Activated B cell treated with CpG ODN at 0.5 μM for 24 hours (primary cell): ENCODE measurements at regions not wholly inside any gene's neighbourhood (a gene's known extent, or its start where the extent isn't known, plus 50 kb on each side); places are given as distances from the start of the nearest gene placed in this dataset.

Source experiments
- ATAC-seq: fragments of 200-7000 bp; cut with Tn5 transposase; one replicate; pipeline ENCODE4 v1.10.0; 2021; ENCODE audit warnings: low read depth, mild to moderate bottlenecking, moderate library complexity
- CTCF ChIA-PET: fragments of 350-600 bp; sonication (Branson Sonifier 250); formaldehyde crosslinking; loops from one replicate; lab custom pipeline; 2021; ENCODE audit warnings: antibody characterized with exemption; lab: Charles Lee
- POLR2A ChIA-PET: fragments of 350-600 bp; sonication (Branson Sonifier 250); formaldehyde crosslinking; loops from one replicate; lab custom pipeline; 2021; ENCODE audit warnings: antibody characterized with exemption; lab: Charles Lee
- DNase-seq: peaks from one replicate; pipeline ENCODE4 v3.0.0; 2022
- H3K27ac Mint-ChIP-seq: one replicate; pipeline ENCODE4 v1.8.0; 2020; ENCODE audit warnings: mixed read lengths
- H3K27me3 Mint-ChIP-seq: one replicate; pipeline ENCODE4 v1.8.0; 2021; ENCODE audit warnings: mixed read lengths
- H3K36me3 Mint-ChIP-seq: one replicate; pipeline ENCODE4 v1.8.0; 2021; ENCODE audit warnings: low read depth, mixed read lengths
- H3K4me1 Mint-ChIP-seq: one replicate; pipeline ENCODE4 v1.8.0; 2021; ENCODE audit warnings: mixed read lengths
- H3K4me3 Mint-ChIP-seq: one replicate; pipeline ENCODE4 v1.8.0; 2020; ENCODE audit warnings: mild to moderate bottlenecking, mixed read lengths
- H3K9me3 Mint-ChIP-seq: one replicate; pipeline ENCODE4 v1.8.0; 2020; ENCODE audit warnings: mixed read lengths
- intact Hi-C: fragments of 100-400 bp; cut with micrococcal nuclease; formaldehyde crosslinking; loops from one replicate; pipeline ENCODE4 v1.15.1; 2024
- TF ChIP-seq, protein P1 (sequence below): fragments of 200-600 bp; IDR thresholded peaks from one replicate; pipeline ENCODE4 v1.8.0; 2022; ENCODE audit warnings: antibody characterized with exemption, mild to moderate bottlenecking

DNA sequence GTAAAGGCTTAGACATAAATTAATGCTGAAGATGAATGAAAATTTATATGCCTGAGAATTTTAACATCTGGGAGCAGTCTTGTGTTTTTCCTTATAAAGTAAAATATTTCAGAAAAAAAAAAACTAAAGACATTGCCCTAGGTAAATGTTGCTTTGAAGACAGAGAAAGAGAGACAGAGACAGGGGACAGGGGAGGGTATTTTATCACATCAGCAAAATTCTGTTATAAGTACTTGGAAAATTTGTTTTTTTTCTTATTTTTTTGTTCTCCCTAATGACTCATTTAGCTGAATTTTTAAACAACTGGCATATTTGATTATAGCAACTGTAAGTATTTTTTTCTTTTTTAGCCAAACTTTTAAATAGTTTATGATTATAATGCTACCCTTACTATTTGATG is 1540.6 kb upstream of the GBE1 start:
- no peak for DNase-seq
- Mint-ChIP-seq H3K27me3 (no peaks in the 10 kb centered on the region), H3K4me3 (no peak overlapping the region), H3K27ac (no peak overlapping the region), H3K4me1 (no peaks in the 10 kb centered on the region), H3K36me3 (no peaks in the 10 kb centered on the region), H3K9me3 (peaks cover 11% of the 10 kb centered on the region)
- CTCF ChIA-PET = no interaction called here
- intact Hi-C loops = no loop called here
- TF ChIP-seq, protein P1, sequence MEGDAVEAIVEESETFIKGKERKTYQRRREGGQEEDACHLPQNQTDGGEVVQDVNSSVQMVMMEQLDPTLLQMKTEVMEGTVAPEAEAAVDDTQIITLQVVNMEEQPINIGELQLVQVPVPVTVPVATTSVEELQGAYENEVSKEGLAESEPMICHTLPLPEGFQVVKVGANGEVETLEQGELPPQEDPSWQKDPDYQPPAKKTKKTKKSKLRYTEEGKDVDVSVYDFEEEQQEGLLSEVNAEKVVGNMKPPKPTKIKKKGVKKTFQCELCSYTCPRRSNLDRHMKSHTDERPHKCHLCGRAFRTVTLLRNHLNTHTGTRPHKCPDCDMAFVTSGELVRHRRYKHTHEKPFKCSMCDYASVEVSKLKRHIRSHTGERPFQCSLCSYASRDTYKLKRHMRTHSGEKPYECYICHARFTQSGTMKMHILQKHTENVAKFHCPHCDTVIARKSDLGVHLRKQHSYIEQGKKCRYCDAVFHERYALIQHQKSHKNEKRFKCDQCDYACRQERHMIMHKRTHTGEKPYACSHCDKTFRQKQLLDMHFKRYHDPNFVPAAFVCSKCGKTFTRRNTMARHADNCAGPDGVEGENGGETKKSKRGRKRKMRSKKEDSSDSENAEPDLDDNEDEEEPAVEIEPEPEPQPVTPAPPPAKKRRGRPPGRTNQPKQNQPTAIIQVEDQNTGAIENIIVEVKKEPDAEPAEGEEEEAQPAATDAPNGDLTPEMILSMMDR = no peak
- ATAC-seq = no peak
- POLR2A ChIA-PET = no interaction called here

GRCh38 chr3:83317605-83318004 is 1556.2 kb upstream of the GBE1 start:
- no peak overlapping the region for H3K27ac Mint-ChIP-seq
- ATAC-seq (no peak), DNase-seq (no peak)
- intact Hi-C loops = no loop called here
- H3K36me3 Mint-ChIP-seq = no peaks in the 10 kb centered on the region
- H3K4me1 Mint-ChIP-seq = no peaks in the 10 kb centered on the region
- peaks cover 5% of the 10 kb centered on the region for H3K9me3 Mint-ChIP-seq
- H3K27me3 Mint-ChIP-seq = no peaks in the 10 kb centered on the region
- no peak overlapping the region for H3K4me3 Mint-ChIP-seq
- TF ChIP-seq, protein P1 = no peak
- POLR2A ChIA-PET = no interaction called here
- CTCF ChIA-PET = no interaction called here

GRCh38 chr3:83320726-83321125 is 1559.3 kb upstream of the GBE1 start:
- Mint-ChIP-seq H3K36me3 (no peaks in the 10 kb centered on the region), H3K9me3 (peaks cover 3% of the 10 kb centered on the region), H3K27ac (no peak overlapping the region), H3K4me3 (no peak overlapping the region), H3K27me3 (no peaks in the 10 kb centered on the region), H3K4me1 (no peaks in the 10 kb centered on the region)
- DNase-seq = no peak
- TF ChIP-seq, protein P1 = no peak
- intact Hi-C loops = no loop called here
- no peak for ATAC-seq
- ChIA-PET POLR2A (no interaction called here), CTCF (no interaction called here)

GRCh38 chr3:83321457-83321856 is 1560.0 kb upstream of the GBE1 start:
- intact Hi-C loops = no loop called here
- no peak overlapping the region for H3K27ac Mint-ChIP-seq
- POLR2A ChIA-PET = no interaction called here
- CTCF ChIA-PET = no interaction called here
- H3K9me3 Mint-ChIP-seq = peaks cover 6% of the 10 kb centered on the region
- H3K36me3 Mint-ChIP-seq = no peaks in the 10 kb centered on the region
- H3K27me3 Mint-ChIP-seq = no peaks in the 10 kb centered on the region
- ATAC-seq (no peak), DNase-seq (no peak)
- no peaks in the 10 kb centered on the region for H3K4me1 Mint-ChIP-seq
- H3K4me3 Mint-ChIP-seq = no peak overlapping the region
- TF ChIP-seq, protein P1 = no peak

GRCh38 chr3:83321891-83322290 is 1560.4 kb upstream of the GBE1 start:
- no peak for DNase-seq
- H3K36me3 Mint-ChIP-seq = no peaks in the 10 kb centered on the region
- CTCF ChIA-PET = no interaction called here

More at GRCh38 chr3:83321891-83322290, 1560.4 kb upstream of the GBE1 start:
- TF ChIP-seq, protein P1 = no peak
- Mint-ChIP-seq H3K9me3 (peaks cover 6% of the 10 kb centered on the region), H3K4me1 (no peaks in the 10 kb centered on the region), H3K27me3 (no peaks in the 10 kb centered on the region), H3K27ac (no peak overlapping the region), H3K4me3 (no peak overlapping the region)
- intact Hi-C loops = no loop called here
- POLR2A ChIA-PET = no interaction called here
- no peak for ATAC-seq
